GM20000 (cell line): ENCODE measurements at regions not wholly inside any gene's neighbourhood (a gene's known extent, or its start where the extent isn't known, plus 50 kb on each side); places are given as distances from the start of the nearest gene placed in this dataset.

Source experiments
- DNase-seq: peaks from one replicate; pipeline ENCODE4 v3.0.0; 2012; ENCODE audit warnings: low spot score
- TF ChIP-seq, protein P1 (sequence below): IDR thresholded peaks from 2 replicates; pipeline ENCODE4 v1.5.1; 2012; ENCODE audit warnings: mild to moderate bottlenecking, control low read depth; ENCODE audit errors: extremely low read depth, missing control alignments

DNA sequence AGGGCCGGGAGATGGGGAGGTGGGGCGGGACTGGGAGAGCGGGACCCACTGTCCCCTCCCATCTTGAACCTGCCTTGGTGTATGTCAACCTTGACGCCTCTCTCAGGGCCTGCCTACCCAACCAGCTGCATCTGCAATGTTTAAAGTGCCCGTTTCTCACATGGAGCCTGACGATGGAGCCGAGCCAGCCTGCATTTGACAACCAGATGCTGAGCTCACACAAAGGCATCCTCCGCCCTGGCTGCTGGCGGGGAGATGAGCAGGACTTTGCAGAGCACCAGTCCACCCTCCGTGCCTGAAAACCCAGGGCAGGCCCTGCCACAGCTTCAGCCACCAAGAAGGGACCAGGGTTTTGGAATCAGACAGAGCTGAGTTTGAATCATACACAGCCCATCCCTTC lies 141.1 kb upstream of the SMIM23 start:
- TF ChIP-seq, protein P1, sequence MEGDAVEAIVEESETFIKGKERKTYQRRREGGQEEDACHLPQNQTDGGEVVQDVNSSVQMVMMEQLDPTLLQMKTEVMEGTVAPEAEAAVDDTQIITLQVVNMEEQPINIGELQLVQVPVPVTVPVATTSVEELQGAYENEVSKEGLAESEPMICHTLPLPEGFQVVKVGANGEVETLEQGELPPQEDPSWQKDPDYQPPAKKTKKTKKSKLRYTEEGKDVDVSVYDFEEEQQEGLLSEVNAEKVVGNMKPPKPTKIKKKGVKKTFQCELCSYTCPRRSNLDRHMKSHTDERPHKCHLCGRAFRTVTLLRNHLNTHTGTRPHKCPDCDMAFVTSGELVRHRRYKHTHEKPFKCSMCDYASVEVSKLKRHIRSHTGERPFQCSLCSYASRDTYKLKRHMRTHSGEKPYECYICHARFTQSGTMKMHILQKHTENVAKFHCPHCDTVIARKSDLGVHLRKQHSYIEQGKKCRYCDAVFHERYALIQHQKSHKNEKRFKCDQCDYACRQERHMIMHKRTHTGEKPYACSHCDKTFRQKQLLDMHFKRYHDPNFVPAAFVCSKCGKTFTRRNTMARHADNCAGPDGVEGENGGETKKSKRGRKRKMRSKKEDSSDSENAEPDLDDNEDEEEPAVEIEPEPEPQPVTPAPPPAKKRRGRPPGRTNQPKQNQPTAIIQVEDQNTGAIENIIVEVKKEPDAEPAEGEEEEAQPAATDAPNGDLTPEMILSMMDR = no peak
- DNase-seq = no peak

DNA sequence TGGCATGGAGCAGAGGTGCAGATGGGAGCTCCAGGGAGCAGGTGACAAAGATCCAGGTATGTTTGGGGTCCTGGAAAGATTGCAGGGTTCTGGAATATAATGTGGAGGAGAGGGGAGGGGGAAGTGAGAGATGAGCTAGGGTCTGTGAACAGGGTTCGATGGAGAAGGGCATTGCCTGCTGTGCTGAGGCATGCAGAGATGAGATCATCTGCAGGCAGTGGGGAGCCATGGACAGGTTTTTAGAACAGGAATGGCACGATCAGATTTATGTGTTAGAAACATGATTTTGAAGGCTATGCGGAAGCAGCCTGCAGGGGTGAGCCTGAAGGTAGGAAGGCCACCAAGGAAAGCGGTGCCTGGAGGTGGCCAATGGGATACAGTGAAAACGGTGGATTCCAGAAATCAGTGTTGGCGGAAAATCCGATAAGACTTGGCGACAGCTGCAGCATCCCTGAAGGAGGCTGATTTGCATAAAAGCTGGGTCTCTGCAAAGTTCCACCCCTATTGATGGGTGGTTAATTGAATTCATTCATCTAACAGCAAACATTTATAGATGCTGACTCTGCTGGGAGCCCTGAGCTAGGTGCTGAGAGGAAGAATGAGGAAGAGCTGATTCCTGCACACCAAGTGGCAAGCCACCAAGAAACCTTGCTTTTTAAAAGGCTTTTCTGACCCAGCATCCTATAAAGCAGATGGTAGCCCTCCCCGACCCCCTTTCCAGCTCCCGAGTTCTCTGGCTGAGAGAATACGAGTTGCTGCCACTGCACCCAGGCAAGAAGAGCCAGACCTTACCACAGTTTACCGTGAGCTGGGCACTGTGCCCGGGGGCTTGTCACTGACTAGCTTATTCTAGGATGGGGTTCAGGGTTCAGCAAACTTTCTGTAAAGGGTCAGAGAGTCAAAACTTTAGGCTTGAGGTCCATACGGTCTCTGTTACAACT lies 139.2 kb upstream of the SMIM23 start:
- DNase-seq = no peak
- TF ChIP-seq, protein P1 = no peak

DNA sequence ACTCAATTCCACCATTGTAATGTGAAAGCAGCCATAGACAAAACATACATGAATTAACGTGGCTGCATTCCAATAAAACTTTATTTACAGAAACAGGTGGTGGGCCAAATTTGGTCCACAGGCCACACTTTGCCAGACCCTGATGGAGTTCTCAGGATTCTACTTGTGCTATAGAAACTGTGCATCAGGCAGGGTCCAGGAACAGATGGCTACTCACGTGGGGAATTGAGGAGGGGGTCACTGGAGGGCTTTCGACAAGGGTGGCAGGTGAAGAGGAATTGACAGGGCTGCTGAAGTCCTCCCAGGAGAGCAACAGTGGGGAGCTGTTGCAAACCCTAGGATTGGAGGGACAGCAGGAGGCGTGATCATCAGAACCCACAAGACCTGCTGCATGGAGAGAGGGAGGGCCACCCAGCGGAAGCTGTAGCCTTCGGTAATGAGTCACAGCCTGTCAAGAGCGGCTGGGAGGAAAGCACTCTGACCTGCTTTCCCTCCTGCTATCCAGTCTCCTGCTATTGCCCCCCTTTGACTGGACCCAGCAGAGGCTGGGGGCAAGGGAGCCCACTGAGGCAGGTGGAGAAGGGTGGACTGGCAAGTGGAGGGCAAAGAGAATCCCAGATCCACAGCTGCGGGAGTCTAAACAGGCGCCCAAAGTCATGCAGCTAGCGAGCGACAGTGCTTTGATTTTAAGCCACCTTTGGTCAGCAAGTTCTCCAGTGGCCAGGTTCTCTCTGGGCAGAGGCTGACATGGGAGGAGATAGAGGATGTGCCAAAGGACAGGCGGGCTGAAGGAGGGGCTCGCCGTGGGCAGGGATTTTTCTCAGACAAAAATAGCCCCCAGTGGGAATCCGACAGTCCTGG lies 138.3 kb upstream of the SMIM23 start:
- TF ChIP-seq, protein P1 = no peak
- no peak for DNase-seq

DNA sequence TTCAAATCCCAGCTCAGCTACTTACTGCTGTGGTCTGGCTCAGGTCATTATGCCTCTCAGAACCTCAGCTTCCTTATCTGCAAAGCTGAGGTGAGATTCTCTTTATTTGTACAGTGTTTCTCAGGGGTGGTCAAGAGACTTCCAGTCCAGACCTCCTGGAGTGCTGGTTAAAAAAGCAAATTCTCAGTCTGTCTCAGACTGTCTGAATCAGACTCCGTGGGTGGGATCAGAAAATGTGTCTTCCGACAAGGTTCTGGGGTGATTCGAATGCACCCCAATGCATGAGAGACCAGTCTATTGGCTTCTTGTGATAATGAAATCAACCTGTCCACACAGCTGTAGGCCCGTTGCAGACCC lies 137.7 kb upstream of the SMIM23 start:
- no peak for DNase-seq
- TF ChIP-seq, protein P1 = no peak

DNA sequence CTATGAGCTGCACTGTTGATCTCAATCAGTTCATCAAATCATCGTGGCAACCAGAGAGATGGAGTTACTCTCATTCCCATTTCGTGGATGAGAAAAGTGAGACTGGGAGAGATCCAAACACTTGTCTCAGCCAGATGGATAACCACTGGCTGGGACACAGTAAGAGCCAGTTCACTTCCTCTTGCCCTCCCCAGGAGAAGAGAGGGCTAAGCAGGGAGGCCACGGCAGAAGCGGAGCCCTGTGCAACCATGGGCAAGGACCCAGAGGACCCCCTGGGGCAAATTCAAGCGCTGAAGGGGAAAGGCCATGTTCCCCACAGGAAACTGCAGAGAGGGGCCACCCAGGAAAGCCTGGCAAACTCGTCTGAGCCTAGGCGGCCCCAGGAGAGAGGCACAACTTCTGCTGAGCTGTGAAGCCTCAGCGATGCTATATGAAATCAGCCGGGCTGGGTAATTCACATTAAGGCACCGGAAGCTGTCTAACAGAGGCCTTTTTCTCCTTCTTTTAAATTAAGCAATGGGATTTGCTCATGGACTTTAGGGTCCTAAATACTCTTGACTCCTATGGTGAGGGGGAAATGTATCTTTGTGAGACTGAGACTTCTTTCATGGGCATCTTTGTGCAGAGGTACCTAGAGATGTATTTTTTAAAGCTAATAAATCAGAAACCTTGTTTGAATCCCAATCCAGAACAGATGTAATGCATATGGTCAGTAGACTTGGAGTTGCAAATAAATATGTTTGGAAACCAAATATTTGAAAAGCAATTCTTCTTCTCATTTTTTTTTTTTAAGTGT lies 137.1 kb upstream of the SMIM23 start:
- TF ChIP-seq, protein P1 = no peak
- no peak for DNase-seq

DNA sequence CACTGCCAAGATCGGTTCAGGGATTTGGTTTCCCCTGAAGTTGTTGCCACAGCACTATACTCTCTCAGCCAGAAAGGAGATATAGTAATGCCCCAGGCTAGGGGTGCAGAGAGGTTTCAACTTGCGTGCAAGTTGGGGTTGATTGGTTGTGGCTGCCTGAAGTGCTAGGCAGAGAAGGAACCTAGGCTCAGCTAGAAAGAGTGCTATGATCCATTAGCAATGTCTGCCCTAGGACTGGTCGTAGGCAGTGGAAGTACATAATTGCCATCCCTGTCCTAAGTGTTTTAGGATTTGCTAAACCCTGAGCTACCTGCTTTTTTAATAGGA lies 136.6 kb upstream of the SMIM23 start:
- no peak for DNase-seq
- TF ChIP-seq, protein P1 = no peak
